DOHH2 (cell line): ENCODE measurements at regions not wholly inside any gene's neighbourhood (a gene's known extent, or its start where the extent isn't known, plus 50 kb on each side); places are given as distances from the start of the nearest gene placed in this dataset.

Source experiments
- EZH2phosphoT487 ChIP-seq: fragments of 200-600 bp; sonication (generic); IDR thresholded peaks from 2 replicates; pipeline ENCODE4 v1.6.1; 2017; ENCODE audit warnings: borderline replicate concordance, mild to moderate bottlenecking, antibody characterized with exemption, low read length, moderate library complexity, mixed read lengths
- TF ChIP-seq, protein P1 (sequence below): fragments of 200-600 bp; sonication (generic); IDR thresholded peaks from one replicate; pipeline ENCODE4 v1.5.1; 2014; ENCODE audit warnings: antibody characterized with exemption, mild to moderate bottlenecking, low read depth, low read length; ENCODE audit not compliant: poor library complexity, severe bottlenecking

- TF ChIP-seq, protein P1, sequence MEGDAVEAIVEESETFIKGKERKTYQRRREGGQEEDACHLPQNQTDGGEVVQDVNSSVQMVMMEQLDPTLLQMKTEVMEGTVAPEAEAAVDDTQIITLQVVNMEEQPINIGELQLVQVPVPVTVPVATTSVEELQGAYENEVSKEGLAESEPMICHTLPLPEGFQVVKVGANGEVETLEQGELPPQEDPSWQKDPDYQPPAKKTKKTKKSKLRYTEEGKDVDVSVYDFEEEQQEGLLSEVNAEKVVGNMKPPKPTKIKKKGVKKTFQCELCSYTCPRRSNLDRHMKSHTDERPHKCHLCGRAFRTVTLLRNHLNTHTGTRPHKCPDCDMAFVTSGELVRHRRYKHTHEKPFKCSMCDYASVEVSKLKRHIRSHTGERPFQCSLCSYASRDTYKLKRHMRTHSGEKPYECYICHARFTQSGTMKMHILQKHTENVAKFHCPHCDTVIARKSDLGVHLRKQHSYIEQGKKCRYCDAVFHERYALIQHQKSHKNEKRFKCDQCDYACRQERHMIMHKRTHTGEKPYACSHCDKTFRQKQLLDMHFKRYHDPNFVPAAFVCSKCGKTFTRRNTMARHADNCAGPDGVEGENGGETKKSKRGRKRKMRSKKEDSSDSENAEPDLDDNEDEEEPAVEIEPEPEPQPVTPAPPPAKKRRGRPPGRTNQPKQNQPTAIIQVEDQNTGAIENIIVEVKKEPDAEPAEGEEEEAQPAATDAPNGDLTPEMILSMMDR, result no peak
- TF ChIP-seq EZH2phosphoT487, result no peak
Measured at GRCh38 chr5:5066276-5067186, 73.6 kb upstream of the ADAMTS16 start.
